H9 (cell line): ENCODE measurements at regions not wholly inside any gene's neighbourhood (a gene's known extent, or its start where the extent isn't known, plus 50 kb on each side); places are given as distances from the start of the nearest gene placed in this dataset.

Experiments used
- DNase-seq: peaks from one replicate; pipeline ENCODE4 v3.0.0-alpha.2; 2017
- H2AFZ ChIP-seq: one replicate; pipeline ENCODE4 v1.6.1; 2013; ENCODE audit warnings: mild to moderate bottlenecking, low read length, control low read depth, moderate library complexity
- H2AK5ac ChIP-seq: 2 replicates; pipeline ENCODE4 v1.6.1; 2013; ENCODE audit warnings: low read length, control low read depth, mixed read lengths; ENCODE audit not compliant: insufficient read length
- H2BK120ac ChIP-seq: one replicate; pipeline ENCODE4 v1.6.1; 2013; ENCODE audit warnings: low read depth, mild to moderate bottlenecking, low read length, control low read depth, inconsistent platforms; ENCODE audit not compliant: poor library complexity, severe bottlenecking
- H2BK12ac ChIP-seq: 2 replicates; pipeline ENCODE4 v1.6.1; 2013; ENCODE audit warnings: low read length, control low read depth, mixed read lengths, low read depth; ENCODE audit not compliant: insufficient read length
- H2BK15ac ChIP-seq: 2 replicates; pipeline ENCODE4 v1.6.1; 2013; ENCODE audit warnings: low read depth, low read length, control low read depth
- H2BK20ac ChIP-seq: one replicate; pipeline ENCODE4 v1.6.1; 2013; ENCODE audit warnings: low read depth, mild to moderate bottlenecking, low read length, control low read depth, inconsistent platforms; ENCODE audit not compliant: poor library complexity, severe bottlenecking
- H2BK5ac ChIP-seq: 2 replicates; pipeline ENCODE4 v1.6.1; 2013; ENCODE audit warnings: low read length, control low read depth, mixed read lengths; ENCODE audit not compliant: insufficient read length
- H3K14ac ChIP-seq: 2 replicates; pipeline ENCODE4 v1.6.1; 2013; ENCODE audit warnings: low read length, control low read depth; ENCODE audit not compliant: insufficient read depth
- H3K18ac ChIP-seq: 2 replicates; pipeline ENCODE4 v1.6.1; 2013; ENCODE audit warnings: low read depth, mild to moderate bottlenecking, mixed read lengths, low read length, control low read depth; ENCODE audit not compliant: insufficient read length
- H3K23ac ChIP-seq: 2 replicates; pipeline ENCODE4 v1.6.1; 2013; ENCODE audit warnings: low read length, control low read depth, mixed read lengths, low read depth; ENCODE audit not compliant: insufficient read length
- H3K23me2 ChIP-seq: 2 replicates; pipeline ENCODE4 v1.6.1; 2013; ENCODE audit warnings: low read depth, mild to moderate bottlenecking, mixed read lengths, low read length, control low read depth; ENCODE audit not compliant: insufficient read length, poor library complexity, severe bottlenecking
- H3K27ac ChIP-seq: 2 replicates; pipeline ENCODE4 v1.5.1; 2013; ENCODE audit warnings: low read length, control low read depth, mixed read lengths, low read depth; ENCODE audit not compliant: insufficient read length
- H3K27me3 ChIP-seq: 2 replicates; pipeline ENCODE4 v1.6.1; 2013; ENCODE audit warnings: low read length, control low read depth, inconsistent platforms; ENCODE audit not compliant: insufficient read depth
- H3K4ac ChIP-seq: 2 replicates; pipeline ENCODE4 v1.6.1; 2013; ENCODE audit warnings: low read depth, mild to moderate bottlenecking, control low read depth, inconsistent platforms, low read length, moderate library complexity
- H3K4me1 ChIP-seq: 2 replicates; pipeline ENCODE4 v1.6.1; 2013; ENCODE audit warnings: low read length, control low read depth, inconsistent platforms; ENCODE audit not compliant: insufficient read depth
- H3K4me2 ChIP-seq: 2 replicates; pipeline ENCODE4 v1.6.1; 2013; ENCODE audit warnings: low read length, control low read depth, mixed read lengths; ENCODE audit not compliant: insufficient read length, insufficient read depth
- H3K56ac ChIP-seq: 2 replicates; pipeline ENCODE4 v1.6.1; 2013; ENCODE audit warnings: low read depth, mild to moderate bottlenecking, mixed read lengths, low read length, control low read depth; ENCODE audit not compliant: insufficient read length
- H3K79me1 ChIP-seq: 2 replicates; pipeline ENCODE4 v1.6.1; 2013; ENCODE audit warnings: low read depth, mild to moderate bottlenecking, moderate library complexity, low read length, control low read depth, inconsistent platforms; ENCODE audit not compliant: insufficient read depth, poor library complexity, severe bottlenecking
- H3K79me2 ChIP-seq: 2 replicates; pipeline ENCODE4 v1.6.1; 2013; ENCODE audit warnings: low read length, control low read depth, inconsistent platforms; ENCODE audit not compliant: insufficient read depth
- H3K9ac ChIP-seq: 2 replicates; pipeline ENCODE4 v1.6.1; 2013; ENCODE audit warnings: low read length, control low read depth, mixed read lengths; ENCODE audit not compliant: insufficient read length; ENCODE audit errors: extremely low read depth
- H3K9me3 ChIP-seq: one replicate; pipeline ENCODE4 v1.6.1; 2013; ENCODE audit warnings: low read depth, low read length, inconsistent platforms; ENCODE audit not compliant: control insufficient read depth
- H3T11ph ChIP-seq: one replicate; pipeline ENCODE4 v1.6.1; 2013; ENCODE audit warnings: mild to moderate bottlenecking, low read length, control low read depth, inconsistent platforms
- H4K20me1 ChIP-seq: one replicate; pipeline ENCODE4 v1.6.1; 2013; ENCODE audit not compliant: control insufficient read depth, insufficient read length, insufficient read depth
- H4K5ac ChIP-seq: 2 replicates; pipeline ENCODE4 v1.6.1; 2013; ENCODE audit warnings: low read depth, mild to moderate bottlenecking, mixed read lengths, low read length, control low read depth; ENCODE audit not compliant: insufficient read length
- H4K8ac ChIP-seq: replicated peaks from 2 replicates; pipeline ENCODE4 v1.6.1; 2013; ENCODE audit warnings: low read length, control low read depth, mixed read lengths, low read depth; ENCODE audit not compliant: insufficient read length
- H4K91ac ChIP-seq: 2 replicates; pipeline ENCODE4 v1.6.1; 2013; ENCODE audit warnings: low read depth, mild to moderate bottlenecking, moderate library complexity, mixed read lengths, low read length, control low read depth; ENCODE audit not compliant: insufficient read length
- H3K27ac Mint-ChIP-seq, 3 experiments: 2 replicates in 2 of 3; 3 replicates in 1 of 3; pipeline ENCODE4 v1.8.0; 2020 to 2021; ENCODE audit warnings: mixed read lengths in 3 of 3, mild to moderate bottlenecking in 1 of 3, moderate library complexity in 1 of 3
- H3K27me3 Mint-ChIP-seq: 2 replicates; pipeline ENCODE4 v1.8.0; 2021; ENCODE audit warnings: low read depth, mild to moderate bottlenecking, moderate library complexity, mixed read lengths
- H3K36me3 Mint-ChIP-seq, 3 experiments: 2 replicates in 2 of 3; 3 replicates in 1 of 3; pipeline ENCODE4 v1.8.0; 2020 to 2021; ENCODE audit warnings: low read depth in 3 of 3, mixed read lengths in 3 of 3; ENCODE audit not compliant: insufficient read depth in 1 of 3
- H3K4me1 Mint-ChIP-seq, 2 experiments: 2 replicates each; pipeline ENCODE4 v1.8.0; 2020; ENCODE audit warnings: mixed read lengths in 2 of 2
- H3K4me3 Mint-ChIP-seq, 2 experiments: 2 replicates in 1 of 2; 3 replicates in 1 of 2; pipeline ENCODE4 v1.8.0; 2020 to 2021; ENCODE audit warnings: mild to moderate bottlenecking in 2 of 2, mixed read lengths in 2 of 2, moderate library complexity in 1 of 2
- H3K9me3 Mint-ChIP-seq, 2 experiments: 2 replicates in 1 of 2; 3 replicates in 1 of 2; pipeline ENCODE4 v1.8.0; 2020; ENCODE audit warnings: mild to moderate bottlenecking in 2 of 2, mixed read lengths in 2 of 2, moderate library complexity in 1 of 2
- TF ChIP-seq, protein P1 (sequence below): fragments of 200-600 bp; sonication (generic); conservative IDR thresholded peaks from 3 replicates; pipeline ENCODE4 v1.8.0; 2021; ENCODE audit warnings: antibody characterized with exemption, mild to moderate bottlenecking

DNA sequence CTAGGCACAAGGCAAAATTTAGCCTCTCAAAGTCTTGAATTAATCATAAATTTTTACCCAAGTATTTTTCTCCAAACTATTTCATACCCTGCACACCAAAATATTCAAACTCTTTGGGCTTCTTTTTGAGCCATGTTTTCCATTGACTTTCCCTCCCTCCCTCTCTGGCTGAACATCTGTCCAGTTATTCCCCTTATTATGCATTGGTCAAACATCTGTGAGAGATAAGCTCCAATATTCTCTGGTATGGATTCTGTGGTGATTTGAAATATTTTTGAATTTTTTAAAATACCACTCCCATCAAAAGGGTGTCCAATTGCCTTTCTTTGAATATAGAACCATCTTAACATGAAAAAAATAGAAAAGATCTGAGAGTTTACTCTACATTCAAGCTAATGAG is 244.2 kb downstream of the RFPL4B start:
- no peaks in the 10 kb centered on the region for H3K9me3 ChIP-seq
- no peak overlapping the region for H3K56ac ChIP-seq
- H3K18ac ChIP-seq, result no peak overlapping the region
- no peak overlapping the region for H2AFZ ChIP-seq
- H3K36me3 Mint-ChIP-seq, result peaks cover 0 to 17% (median 3%) of the 10 kb centered on the region in 3 experiments; a peak in 3 of 7 replicates
- H3K27ac ChIP-seq, result no peak overlapping the region
- no peak overlapping the region for H3K14ac ChIP-seq
- no peak overlapping the region for H2AK5ac ChIP-seq
- H3K9ac ChIP-seq, result no peak overlapping the region
- no peak overlapping the region for H2BK15ac ChIP-seq
- no peak overlapping the region for H2BK5ac ChIP-seq
- no peak overlapping the region for H4K8ac ChIP-seq
- no peak overlapping the region for H2BK12ac ChIP-seq
- peaks cover 0 to 4% of the 10 kb centered on the region in 2 experiments; a peak in 3 of 4 replicates for H3K4me1 Mint-ChIP-seq
- H4K91ac ChIP-seq, result no peak overlapping the region
- no peaks in the 10 kb centered on the region for H3K23me2 ChIP-seq
- H3K23ac ChIP-seq, result no peak overlapping the region
- no peaks in the 10 kb centered on the region for H4K20me1 ChIP-seq
- no peaks in the 10 kb centered on the region for H3K27me3 Mint-ChIP-seq
- no peaks in the 10 kb centered on the region for H3K79me2 ChIP-seq
- no peak overlapping the region for H3T11ph ChIP-seq
- no peaks in the 10 kb centered on the region for H3K79me1 ChIP-seq
- H2BK120ac ChIP-seq, result no peak overlapping the region
- no peak for DNase-seq
- H4K5ac ChIP-seq, result no peak overlapping the region
- H3K4me3 Mint-ChIP-seq, result no peak overlapping the region
- H3K27me3 ChIP-seq, result no peaks in the 10 kb centered on the region
- TF ChIP-seq, protein P1, sequence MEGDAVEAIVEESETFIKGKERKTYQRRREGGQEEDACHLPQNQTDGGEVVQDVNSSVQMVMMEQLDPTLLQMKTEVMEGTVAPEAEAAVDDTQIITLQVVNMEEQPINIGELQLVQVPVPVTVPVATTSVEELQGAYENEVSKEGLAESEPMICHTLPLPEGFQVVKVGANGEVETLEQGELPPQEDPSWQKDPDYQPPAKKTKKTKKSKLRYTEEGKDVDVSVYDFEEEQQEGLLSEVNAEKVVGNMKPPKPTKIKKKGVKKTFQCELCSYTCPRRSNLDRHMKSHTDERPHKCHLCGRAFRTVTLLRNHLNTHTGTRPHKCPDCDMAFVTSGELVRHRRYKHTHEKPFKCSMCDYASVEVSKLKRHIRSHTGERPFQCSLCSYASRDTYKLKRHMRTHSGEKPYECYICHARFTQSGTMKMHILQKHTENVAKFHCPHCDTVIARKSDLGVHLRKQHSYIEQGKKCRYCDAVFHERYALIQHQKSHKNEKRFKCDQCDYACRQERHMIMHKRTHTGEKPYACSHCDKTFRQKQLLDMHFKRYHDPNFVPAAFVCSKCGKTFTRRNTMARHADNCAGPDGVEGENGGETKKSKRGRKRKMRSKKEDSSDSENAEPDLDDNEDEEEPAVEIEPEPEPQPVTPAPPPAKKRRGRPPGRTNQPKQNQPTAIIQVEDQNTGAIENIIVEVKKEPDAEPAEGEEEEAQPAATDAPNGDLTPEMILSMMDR, result no peak
- no peak overlapping the region for H3K4ac ChIP-seq
- H3K4me1 ChIP-seq, result no peaks in the 10 kb centered on the region
- H3K4me2 ChIP-seq, result no peak overlapping the region
- H3K27ac Mint-ChIP-seq, result no peak overlapping the region
- peaks cover 9 to 16% of the 10 kb centered on the region in 2 experiments for H3K9me3 Mint-ChIP-seq
- H2BK20ac ChIP-seq, result no peak overlapping the region
